ENCODE measurements at regions not wholly inside any gene's neighbourhood (a gene's known extent, or its start where the extent isn't known, plus 50 kb on each side); places are given as distances from the start of the nearest gene placed in this dataset.

DNA sequence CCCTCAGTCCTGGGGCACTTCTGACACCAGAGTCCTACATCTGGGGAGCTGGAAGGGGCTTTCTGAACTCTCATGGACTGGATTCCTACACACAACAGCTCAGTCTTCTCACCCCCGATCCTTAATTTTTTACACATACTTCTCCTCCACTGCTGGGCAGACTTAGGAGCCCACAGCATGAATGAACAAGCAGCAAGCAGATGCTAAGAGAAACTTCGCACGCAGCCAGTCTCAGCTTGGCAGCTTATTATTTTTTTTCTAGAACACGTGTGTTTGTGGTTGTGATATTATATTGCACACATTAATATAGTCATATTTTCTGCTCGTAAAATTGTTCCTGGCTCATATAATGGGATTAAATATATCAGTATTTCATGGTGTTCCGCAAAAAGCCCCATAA is 50.9 kb upstream of the LOXL4 start:
- Histone ChIP-seq H3K36me3 (no peaks in the 10 kb centered on the region), H3K4me1 (peaks cover 67% of the 10 kb centered on the region), H3K4me3 (no peak overlapping the region), H3K27me3 (no peaks in the 10 kb centered on the region), H3K9me3 (no peaks in the 10 kb centered on the region), H3K27ac (no peak overlapping the region), H3K4me2 (no peak overlapping the region), H3K9ac (no peak overlapping the region), H4K20me1 (no peaks in the 10 kb centered on the region)
- no peak for TF ChIP-seq Cebpa-rat (IDR thresholded peaks at IDR 0.05)

All from BLaER1 (cell line).